NCI-H2107 (cell line): ENCODE measurements at regions not wholly inside any gene's neighbourhood (a gene's known extent, or its start where the extent isn't known, plus 50 kb on each side); places are given as distances from the start of the nearest gene placed in this dataset.
"Not testable (repeated sequence)": the region's sequence is repeated elsewhere in the genome, so short reads cannot be mapped to it uniquely, and the experiment has no call there.

Experiments used
- DNase-seq: peaks from one replicate; lab custom pipeline; 2025; lab: John Stamatoyannopoulos, UW

- DNase-seq, result no peak
These were observed 177.5 kb upstream of the RTL1 start for GRCh38 chr14:101080922-101081593.

- DNase-seq, result no peak
These were observed 178.5 kb upstream of the RTL1 start for GRCh38 chr14:101082036-101082435.

- no peak for DNase-seq
These were observed 179.2 kb upstream of the RTL1 start for GRCh38 chr14:101082436-101083384.

- no peak for DNase-seq
These were observed 180.3 kb upstream of the RTL1 start for GRCh38 chr14:101083564-101084435.

GRCh38 chr14:101084436-101084826, 180.9 kb upstream of the RTL1 start:
- DNase-seq, result no peak

- DNase-seq, result no peak
These were observed 183.4 kb upstream of the RTL1 start for GRCh38 chr14:101086926-101087325.

- no peak for DNase-seq
These were observed 184.3 kb upstream of the RTL1 start for GRCh38 chr14:101087614-101088394.

- DNase-seq, result no peak
These were observed 184.8 kb upstream of the RTL1 start for GRCh38 chr14:101088395-101088667.

- no peak for DNase-seq
These were observed 185.2 kb upstream of the RTL1 start for GRCh38 chr14:101088714-101089113.

- DNase-seq, result not testable (repeated sequence)
These were observed 187.0 kb upstream of the RTL1 start for GRCh38 chr14:101090478-101090877.

- DNase-seq, result no peak
These were observed 187.5 kb upstream of the RTL1 start for GRCh38 chr14:101090976-101091375.

GRCh38 chr14:101094916-101095315, 191.4 kb upstream of the RTL1 start:
- not testable (repeated sequence) for DNase-seq

GRCh38 chr14:101096551-101096950, 193.0 kb upstream of the RTL1 start:
- DNase-seq, result no peak

- DNase-seq, result no peak
These were observed 193.7 kb upstream of the RTL1 start for GRCh38 chr14:101097109-101097793.

- no peak for DNase-seq
These were observed 194.7 kb upstream of the RTL1 start for GRCh38 chr14:101098177-101098576.

- DNase-seq, result no peak
These were observed 195.1 kb upstream of the RTL1 start for GRCh38 chr14:101098641-101099040.

- peak; percentile 86 for DNase-seq
These were observed 198.0 kb upstream of the RTL1 start for GRCh38 chr14:101101456-101102056.

- DNase-seq, result no peak
These were observed 199.4 kb upstream of the RTL1 start for GRCh38 chr14:101102875-101103274.

GRCh38 chr14:101103321-101103901, 199.9 kb upstream of the RTL1 start:
- DNase-seq, result no peak

- no peak for DNase-seq
These were observed 201.0 kb upstream of the RTL1 start for GRCh38 chr14:101104485-101104884.
